ENCODE measurements at regions not wholly inside any gene's neighbourhood (a gene's known extent, or its start where the extent isn't known, plus 50 kb on each side); places are given as distances from the start of the nearest gene placed in this dataset.

DNA sequence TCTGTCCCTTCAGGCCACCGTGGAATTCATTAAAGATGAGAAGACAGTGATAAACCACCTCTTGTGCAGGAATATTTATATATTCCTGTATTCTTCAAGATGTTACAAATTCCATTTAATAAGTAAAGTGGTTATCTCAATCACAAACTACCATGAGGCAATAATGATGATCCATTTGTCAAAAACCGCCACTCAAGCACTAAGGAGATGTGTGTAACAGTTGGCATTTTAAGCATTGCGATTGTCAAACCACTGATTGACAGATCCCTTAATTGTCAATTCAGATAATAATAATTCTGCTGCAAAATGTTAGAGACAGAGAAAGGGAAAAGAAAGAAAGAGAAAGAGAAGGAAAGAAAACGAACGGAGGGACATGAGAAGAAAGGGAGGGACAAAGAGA is 476.1 kb upstream of the RBFOX1 start:
- TF ChIP-seq, protein P1, sequence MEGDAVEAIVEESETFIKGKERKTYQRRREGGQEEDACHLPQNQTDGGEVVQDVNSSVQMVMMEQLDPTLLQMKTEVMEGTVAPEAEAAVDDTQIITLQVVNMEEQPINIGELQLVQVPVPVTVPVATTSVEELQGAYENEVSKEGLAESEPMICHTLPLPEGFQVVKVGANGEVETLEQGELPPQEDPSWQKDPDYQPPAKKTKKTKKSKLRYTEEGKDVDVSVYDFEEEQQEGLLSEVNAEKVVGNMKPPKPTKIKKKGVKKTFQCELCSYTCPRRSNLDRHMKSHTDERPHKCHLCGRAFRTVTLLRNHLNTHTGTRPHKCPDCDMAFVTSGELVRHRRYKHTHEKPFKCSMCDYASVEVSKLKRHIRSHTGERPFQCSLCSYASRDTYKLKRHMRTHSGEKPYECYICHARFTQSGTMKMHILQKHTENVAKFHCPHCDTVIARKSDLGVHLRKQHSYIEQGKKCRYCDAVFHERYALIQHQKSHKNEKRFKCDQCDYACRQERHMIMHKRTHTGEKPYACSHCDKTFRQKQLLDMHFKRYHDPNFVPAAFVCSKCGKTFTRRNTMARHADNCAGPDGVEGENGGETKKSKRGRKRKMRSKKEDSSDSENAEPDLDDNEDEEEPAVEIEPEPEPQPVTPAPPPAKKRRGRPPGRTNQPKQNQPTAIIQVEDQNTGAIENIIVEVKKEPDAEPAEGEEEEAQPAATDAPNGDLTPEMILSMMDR (conservative IDR thresholded peaks at IDR 0.05; ENCODE audit: low read depth, low read length): no peak
- no peak for TF ChIP-seq EZH2 (IDR thresholded peaks at IDR 0.05; ENCODE audit: low read length, unreplicated experiment)
